ENCODE measurements at regions not wholly inside any gene's neighbourhood (a gene's known extent, or its start where the extent isn't known, plus 50 kb on each side); places are given as distances from the start of the nearest gene placed in this dataset.
A peak's percentile ranks its signal among the peaks of the same experiment; 100 is the strongest.

DNA sequence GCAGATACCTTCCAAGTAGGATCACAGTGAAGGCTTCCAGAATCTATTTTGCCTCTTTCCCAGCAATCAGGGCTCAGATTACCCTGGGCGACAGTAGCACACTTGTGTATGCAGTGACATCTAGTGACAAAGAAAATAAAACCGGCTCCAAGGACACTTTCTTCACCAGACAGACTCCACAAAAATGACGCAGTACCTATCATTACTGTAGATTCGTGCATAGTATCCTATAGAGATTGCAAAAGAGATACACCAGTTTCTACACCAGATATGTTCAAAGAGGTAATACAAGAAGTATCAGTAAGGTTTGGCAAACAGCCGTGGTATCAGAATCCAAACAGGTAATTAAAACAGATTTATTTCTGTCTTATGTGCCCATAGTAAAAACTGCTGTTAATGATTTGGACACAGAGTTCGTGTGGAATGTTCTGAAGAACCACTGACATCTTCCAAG is 600.4 kb upstream of the JAG1 start:
- Histone ChIP-seq H2AFZ (ENCODE audit: low read length) (no peak overlapping the region), H3K36me3 (ENCODE audit: insufficient read depth, low read length) (no peaks in the 10 kb centered on the region), H3K27me3 (ENCODE audit: insufficient read depth, low read length, poor library complexity, severe bottlenecking) (no peaks in the 10 kb centered on the region), H4K20me1 (ENCODE audit: insufficient read depth, low read length, poor library complexity, severe bottlenecking) (no peaks in the 10 kb centered on the region), H3K9me2 (replicated peaks; ENCODE audit: low read depth, low read length) (no peaks in the 10 kb centered on the region), H3K9me3 (ENCODE audit: insufficient read depth, low read depth, low read length) (no peaks in the 10 kb centered on the region), H3K4me1 (ENCODE audit: insufficient read depth, low read length, poor library complexity, severe bottlenecking) (no peaks in the 10 kb centered on the region), H3K79me2 (ENCODE audit: insufficient read depth, low read length) (no peaks in the 10 kb centered on the region), H3K4me3 (ENCODE audit: low read length, poor library complexity, severe bottlenecking) (no peak overlapping the region), H3F3A (ENCODE audit: low read depth) (no peaks in the 10 kb centered on the region), H3K9ac (ENCODE audit: low read depth, low read length, poor library complexity, severe bottlenecking) (no peak overlapping the region), H3K4me2 (ENCODE audit: low read depth, low read length, poor library complexity, severe bottlenecking) (no peak overlapping the region)
- no peak for TF ChIP-seq EZH2phosphoT487 (IDR thresholded peaks at IDR 0.05; ENCODE audit: borderline replicate concordance)
- TF ChIP-seq, protein P1, sequence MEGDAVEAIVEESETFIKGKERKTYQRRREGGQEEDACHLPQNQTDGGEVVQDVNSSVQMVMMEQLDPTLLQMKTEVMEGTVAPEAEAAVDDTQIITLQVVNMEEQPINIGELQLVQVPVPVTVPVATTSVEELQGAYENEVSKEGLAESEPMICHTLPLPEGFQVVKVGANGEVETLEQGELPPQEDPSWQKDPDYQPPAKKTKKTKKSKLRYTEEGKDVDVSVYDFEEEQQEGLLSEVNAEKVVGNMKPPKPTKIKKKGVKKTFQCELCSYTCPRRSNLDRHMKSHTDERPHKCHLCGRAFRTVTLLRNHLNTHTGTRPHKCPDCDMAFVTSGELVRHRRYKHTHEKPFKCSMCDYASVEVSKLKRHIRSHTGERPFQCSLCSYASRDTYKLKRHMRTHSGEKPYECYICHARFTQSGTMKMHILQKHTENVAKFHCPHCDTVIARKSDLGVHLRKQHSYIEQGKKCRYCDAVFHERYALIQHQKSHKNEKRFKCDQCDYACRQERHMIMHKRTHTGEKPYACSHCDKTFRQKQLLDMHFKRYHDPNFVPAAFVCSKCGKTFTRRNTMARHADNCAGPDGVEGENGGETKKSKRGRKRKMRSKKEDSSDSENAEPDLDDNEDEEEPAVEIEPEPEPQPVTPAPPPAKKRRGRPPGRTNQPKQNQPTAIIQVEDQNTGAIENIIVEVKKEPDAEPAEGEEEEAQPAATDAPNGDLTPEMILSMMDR (conservative IDR thresholded peaks at IDR 0.05; ENCODE audit: low read length): peak; percentile 61

DNA sequence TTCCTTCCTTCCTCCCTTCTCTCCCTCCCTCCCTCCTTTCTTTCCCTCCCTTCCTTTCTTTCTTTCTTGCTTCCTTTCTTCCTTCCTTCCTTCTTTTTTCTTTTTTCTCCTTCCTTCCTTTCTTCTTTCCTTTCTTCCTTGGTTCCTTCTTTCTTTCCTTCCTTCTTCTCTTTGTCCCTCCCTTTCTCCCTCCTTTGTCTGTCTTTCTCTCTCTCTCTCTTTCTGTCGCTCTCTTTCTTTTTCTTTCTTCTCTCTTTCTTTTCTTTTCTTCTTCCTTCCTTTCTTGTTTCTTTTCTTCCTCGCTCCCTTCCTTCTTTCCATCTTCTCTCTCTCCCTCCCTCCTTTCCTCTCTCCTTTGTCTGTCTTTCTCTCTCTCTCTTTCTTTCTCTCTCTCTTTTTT is 601.9 kb upstream of the JAG1 start:
- Histone ChIP-seq H3K36me3 (ENCODE audit: insufficient read depth, low read length) (no peaks in the 10 kb centered on the region), H3F3A (ENCODE audit: low read depth) (no peaks in the 10 kb centered on the region), H3K27me3 (ENCODE audit: insufficient read depth, low read length, poor library complexity, severe bottlenecking) (no peaks in the 10 kb centered on the region), H3K9me2 (replicated peaks; ENCODE audit: low read depth, low read length) (no peaks in the 10 kb centered on the region), H4K20me1 (ENCODE audit: insufficient read depth, low read length, poor library complexity, severe bottlenecking) (no peaks in the 10 kb centered on the region), H3K9me3 (ENCODE audit: insufficient read depth, low read depth, low read length) (no peaks in the 10 kb centered on the region), H2AFZ (ENCODE audit: low read length) (no peak overlapping the region), H3K79me2 (ENCODE audit: insufficient read depth, low read length) (no peaks in the 10 kb centered on the region), H3K4me2 (ENCODE audit: low read depth, low read length, poor library complexity, severe bottlenecking) (no peak overlapping the region), H3K4me1 (ENCODE audit: insufficient read depth, low read length, poor library complexity, severe bottlenecking) (no peaks in the 10 kb centered on the region), H3K4me3 (ENCODE audit: low read length, poor library complexity, severe bottlenecking) (no peak overlapping the region), H3K9ac (ENCODE audit: low read depth, low read length, poor library complexity, severe bottlenecking) (no peak overlapping the region)
- no peak for TF ChIP-seq EZH2phosphoT487 (IDR thresholded peaks at IDR 0.05; ENCODE audit: borderline replicate concordance)
- TF ChIP-seq, protein P1 (conservative IDR thresholded peaks at IDR 0.05; ENCODE audit: low read length): no peak

DNA sequence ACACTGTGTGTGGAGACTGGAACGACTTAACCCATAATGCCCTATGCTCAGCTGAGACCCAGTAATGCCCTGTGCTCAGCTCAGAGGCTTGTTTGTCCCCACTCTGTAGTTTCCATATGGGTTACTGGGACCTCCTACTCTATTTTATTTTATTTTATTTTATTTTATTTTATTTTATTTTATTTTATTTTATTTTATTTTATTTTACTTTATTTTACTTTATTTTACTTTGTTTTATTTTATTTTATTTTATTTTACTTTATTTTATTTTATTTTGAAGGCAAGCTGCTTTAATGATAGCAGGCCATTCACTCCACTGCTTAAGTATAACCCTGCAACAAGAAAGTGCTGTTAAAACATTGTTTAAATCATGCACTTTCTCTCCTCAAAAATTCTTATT is 603.4 kb upstream of the JAG1 start:
- H3K9me3 ChIP-seq (ENCODE audit: insufficient read depth, low read depth, low read length): no peaks in the 10 kb centered on the region
- H3K27me3 ChIP-seq (ENCODE audit: insufficient read depth, low read length, poor library complexity, severe bottlenecking): no peaks in the 10 kb centered on the region
- H3K9me2 ChIP-seq (replicated peaks; ENCODE audit: low read depth, low read length): no peaks in the 10 kb centered on the region
- H4K20me1 ChIP-seq (ENCODE audit: insufficient read depth, low read length, poor library complexity, severe bottlenecking): no peaks in the 10 kb centered on the region
- no peak overlapping the region for H2AFZ ChIP-seq (ENCODE audit: low read length)
- no peaks in the 10 kb centered on the region for H3F3A ChIP-seq (ENCODE audit: low read depth)
- H3K4me3 ChIP-seq (ENCODE audit: low read length, poor library complexity, severe bottlenecking): no peak overlapping the region
- H3K36me3 ChIP-seq (ENCODE audit: insufficient read depth, low read length): no peaks in the 10 kb centered on the region
- no peak overlapping the region for H3K4me2 ChIP-seq (ENCODE audit: low read depth, low read length, poor library complexity, severe bottlenecking)
- no peak for TF ChIP-seq EZH2phosphoT487 (IDR thresholded peaks at IDR 0.05; ENCODE audit: borderline replicate concordance)
- TF ChIP-seq, protein P1 (conservative IDR thresholded peaks at IDR 0.05; ENCODE audit: low read length): no peak
- no peak overlapping the region for H3K9ac ChIP-seq (ENCODE audit: low read depth, low read length, poor library complexity, severe bottlenecking)
- no peaks in the 10 kb centered on the region for H3K79me2 ChIP-seq (ENCODE audit: insufficient read depth, low read length)
- H3K4me1 ChIP-seq (ENCODE audit: insufficient read depth, low read length, poor library complexity, severe bottlenecking): no peaks in the 10 kb centered on the region
